GM18867 (cell line): ENCODE measurements at regions not wholly inside any gene's neighbourhood (a gene's known extent, or its start where the extent isn't known, plus 50 kb on each side); places are given as distances from the start of the nearest gene placed in this dataset.
"Not testable (repeated sequence)": the region's sequence is repeated elsewhere in the genome, so short reads cannot be mapped to it uniquely, and the experiment has no call there.

Experiments
- ATAC-seq: cut with Tn5 transposase; IDR thresholded peaks from one replicate; pipeline ENCODE4 v1.9.1; 2021; ENCODE audit warnings: mild to moderate bottlenecking, moderate library complexity; ENCODE audit not compliant: unreplicated experiment

DNA sequence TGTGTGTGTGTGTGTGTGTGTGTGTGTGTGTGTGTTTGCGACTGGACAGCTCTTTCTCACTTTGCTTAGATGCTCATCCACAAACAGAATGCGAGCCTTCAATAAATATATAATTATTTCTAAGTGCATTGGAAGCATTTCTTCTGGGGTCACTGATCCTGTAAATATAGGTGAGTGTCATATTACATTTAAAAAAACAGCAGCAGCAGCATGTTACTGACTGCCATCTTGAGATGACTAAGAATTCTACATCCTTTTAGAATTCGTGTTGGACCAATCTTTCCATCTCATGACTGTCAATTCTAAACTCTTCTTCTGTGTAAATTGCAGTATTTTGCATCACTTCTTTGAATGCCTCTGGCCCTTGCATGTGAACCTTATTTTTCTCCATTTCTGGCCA, 238.0 kb upstream of the DDI1 start:
- ATAC-seq, result no peak

- no peak for ATAC-seq
These were observed 235.9 kb upstream of the DDI1 start for GRCh38 chr11:103800406-103801114.

GRCh38 chr11:103803062-103803461, 233.4 kb upstream of the DDI1 start:
- ATAC-seq, result no peak

DNA sequence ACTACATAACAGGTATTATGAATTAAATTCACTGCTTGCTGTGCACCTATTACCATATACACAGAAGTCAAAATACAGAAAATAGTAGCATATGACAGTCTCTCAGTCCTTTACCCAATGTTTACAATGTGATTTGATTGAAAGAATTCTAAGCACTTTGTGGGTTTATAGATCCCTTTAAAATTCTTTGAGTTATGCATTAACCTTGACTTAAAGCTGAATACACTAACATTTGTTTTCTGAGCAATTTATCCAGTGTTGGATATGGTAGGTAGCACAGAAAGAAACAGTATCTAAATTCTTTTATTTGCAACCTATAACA, 230.8 kb upstream of the DDI1 start:
- ATAC-seq, result no peak

- peak; percentile 51 for ATAC-seq
These were observed 230.1 kb upstream of the DDI1 start for GRCh38 chr11:103806130-103806895.

DNA sequence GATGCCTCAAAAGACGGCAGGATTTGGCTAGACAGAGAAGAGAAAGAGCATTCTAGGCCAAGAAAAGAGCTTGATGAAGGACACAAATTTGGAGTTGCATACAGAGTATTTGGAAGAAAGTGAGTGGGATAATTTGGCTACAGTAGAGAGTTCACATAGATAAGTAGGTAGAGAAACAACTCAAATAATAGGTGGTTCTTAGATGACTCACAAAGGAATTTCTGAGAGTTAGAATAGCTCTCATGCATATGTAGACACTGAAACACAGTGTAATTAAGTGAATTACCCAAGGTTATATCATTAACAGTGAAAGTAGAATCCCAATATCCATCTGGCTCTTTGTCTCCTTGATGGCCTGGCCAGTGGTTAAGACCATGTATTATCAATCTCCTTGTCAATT, 228.6 kb upstream of the DDI1 start:
- ATAC-seq, result no peak

DNA sequence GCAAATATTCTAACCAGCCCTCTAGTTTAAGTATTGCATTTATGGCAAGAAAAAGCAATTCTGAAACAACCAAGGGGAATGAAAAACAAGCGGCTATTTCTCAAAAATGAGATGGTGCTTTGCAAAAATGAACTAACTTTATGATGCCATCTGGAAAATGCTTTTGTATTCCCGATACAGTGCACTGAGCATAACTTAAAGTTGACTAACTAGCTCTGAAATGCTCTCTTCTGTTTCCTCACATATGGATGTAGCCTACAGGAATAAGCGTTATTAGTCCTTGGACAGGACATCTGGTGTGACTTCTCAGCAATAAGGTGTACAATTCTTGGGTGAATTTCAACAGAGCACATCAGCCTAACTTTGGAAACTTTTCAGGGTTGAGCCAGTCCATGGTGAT, 228.2 kb upstream of the DDI1 start:
- ATAC-seq, result no peak

DNA sequence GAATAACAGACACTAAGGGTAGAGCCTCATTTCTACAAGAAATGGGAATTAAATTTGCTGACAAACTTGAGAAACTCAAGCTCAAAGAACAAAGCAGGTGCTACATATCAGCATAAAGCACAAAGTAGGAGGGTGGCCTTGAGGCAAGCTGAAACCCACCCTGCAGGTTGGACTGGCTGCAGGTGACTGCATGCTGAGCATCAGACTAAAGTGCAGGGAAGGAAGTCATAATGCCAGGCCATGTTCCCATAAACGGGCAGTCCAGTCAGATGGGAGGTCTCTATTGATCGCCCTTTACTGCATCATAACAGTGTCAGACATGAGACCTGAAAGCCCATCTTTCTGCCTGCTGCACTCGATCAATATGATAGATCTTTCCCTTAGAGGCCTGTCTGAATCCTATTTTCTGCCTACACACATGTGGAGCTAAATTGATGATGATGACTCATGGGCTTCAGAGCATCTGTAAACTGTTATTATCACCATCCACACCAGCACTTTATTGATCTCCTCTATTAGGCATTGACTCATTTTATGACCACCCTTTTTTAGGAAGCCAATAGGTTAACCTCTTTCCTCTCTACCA, 224.5 kb upstream of the DDI1 start:
- no peak for ATAC-seq

DNA sequence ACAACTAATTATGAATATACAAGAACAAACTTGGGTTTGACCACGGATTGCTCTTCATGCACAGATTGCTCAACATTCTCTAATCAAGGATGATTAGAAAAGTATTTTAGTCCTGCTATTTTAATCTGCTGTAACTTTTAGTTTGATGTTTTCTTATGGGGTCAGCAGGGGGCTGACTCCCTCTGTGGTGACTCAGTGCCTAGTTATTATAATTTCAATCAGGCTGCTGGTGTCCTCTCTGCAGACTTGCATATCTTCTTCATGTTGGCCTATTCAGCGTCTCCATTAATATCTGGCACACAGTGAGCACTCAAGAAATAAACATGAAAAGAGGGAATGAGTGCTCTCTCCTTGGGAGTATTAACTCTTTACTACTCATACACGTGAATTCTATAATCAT, 223.8 kb upstream of the DDI1 start:
- no peak for ATAC-seq

DNA sequence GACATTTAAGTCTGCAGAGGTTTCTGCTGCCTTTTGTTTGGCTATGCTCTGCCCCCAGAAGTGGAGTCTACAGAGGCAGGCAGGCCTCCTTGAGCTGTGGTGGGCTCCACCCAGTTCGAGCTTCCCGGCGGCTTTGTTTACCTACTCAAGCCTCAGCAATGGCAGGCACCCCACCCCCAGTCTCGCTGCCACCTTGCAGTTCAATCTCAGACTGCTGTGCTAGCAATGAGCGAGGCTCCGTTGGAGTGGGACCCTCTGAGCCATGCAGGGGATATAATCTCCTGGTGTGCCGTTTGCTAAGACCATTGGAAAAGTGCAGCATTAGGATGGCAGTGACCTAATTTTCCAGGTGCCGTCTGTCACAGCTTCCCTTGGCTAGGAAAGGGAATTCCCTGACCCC, 216.1 kb upstream of the DDI1 start:
- ATAC-seq, result not testable (repeated sequence)

DNA sequence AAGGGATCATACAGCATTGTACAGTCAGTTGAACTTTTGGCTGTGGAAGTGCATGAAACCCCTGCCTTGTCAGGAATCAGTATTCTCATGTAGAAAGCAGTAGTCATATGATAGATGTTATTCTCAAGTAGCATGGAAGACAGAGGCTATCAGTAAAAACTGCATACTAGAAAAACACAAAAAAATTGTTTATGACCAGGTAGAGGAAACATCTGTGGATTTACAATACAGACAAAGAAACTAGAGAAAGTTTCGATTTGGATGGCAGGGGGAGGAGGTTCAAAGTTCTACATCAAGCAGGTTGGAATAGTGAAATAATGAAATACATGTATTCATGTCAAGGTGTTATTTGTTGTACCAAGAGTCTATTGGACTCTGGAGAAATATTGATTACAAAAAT, 212.3 kb upstream of the DDI1 start:
- ATAC-seq, result no peak

- ATAC-seq, result no peak
These were observed 211.0 kb upstream of the DDI1 start for GRCh38 chr11:103825469-103825868.

- no peak for ATAC-seq
These were observed 209.6 kb upstream of the DDI1 start for GRCh38 chr11:103826856-103827255.

GRCh38 chr11:103829596-103829995, 206.8 kb upstream of the DDI1 start:
- no peak for ATAC-seq

DNA sequence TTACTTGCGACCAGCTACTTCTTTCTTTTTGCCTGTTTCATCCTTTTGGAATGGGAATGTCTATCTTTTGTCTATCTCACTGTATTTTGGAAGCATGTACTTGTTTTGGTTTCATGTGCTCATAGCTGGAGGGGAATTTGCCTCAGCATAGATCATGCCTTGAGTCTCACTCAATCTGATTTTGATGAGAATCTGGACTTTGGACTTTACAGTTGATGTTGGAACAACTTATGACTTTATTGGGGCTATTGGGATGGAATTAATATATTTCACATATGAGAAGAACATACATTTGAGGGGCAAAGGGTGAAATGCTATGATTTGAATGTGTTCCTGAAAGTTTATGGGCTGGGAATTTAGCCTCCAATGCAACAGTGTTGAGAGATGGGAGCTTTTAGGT, 206.2 kb upstream of the DDI1 start:
- ATAC-seq, result no peak

GRCh38 chr11:103832762-103833161, 203.7 kb upstream of the DDI1 start:
- ATAC-seq, result no peak

DNA sequence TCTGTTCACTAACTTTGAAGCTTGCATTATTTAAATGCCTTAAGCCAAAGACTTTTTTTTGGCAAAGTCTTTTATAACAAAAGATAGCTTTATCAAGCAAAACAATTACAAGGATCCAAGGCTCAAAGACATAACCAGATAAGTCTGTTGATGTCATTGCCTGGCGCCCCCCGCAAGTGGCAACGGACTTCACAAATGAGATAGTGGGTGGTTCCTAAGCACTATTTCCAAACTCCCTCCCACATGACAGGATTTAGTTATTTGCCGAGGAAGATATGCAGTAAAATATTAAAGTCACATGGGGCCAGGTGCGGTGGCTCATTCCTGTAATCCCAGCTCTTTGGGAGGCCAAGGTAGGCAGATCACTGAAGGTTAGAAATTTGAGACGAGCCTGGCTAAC, 194.2 kb upstream of the DDI1 start:
- no peak for ATAC-seq

- ATAC-seq, result no peak
These were observed 193.6 kb upstream of the DDI1 start for GRCh38 chr11:103842795-103843194.

GRCh38 chr11:103844327-103845215, 191.9 kb upstream of the DDI1 start:
- peak; percentile 98 for ATAC-seq

GRCh38 chr11:103845331-103845730, 191.1 kb upstream of the DDI1 start:
- no peak for ATAC-seq

GRCh38 chr11:103848686-103849085, 187.8 kb upstream of the DDI1 start:
- ATAC-seq, result no peak
